Progenitor cell of endocrine pancreas (in vitro differentiated cells): ENCODE measurements at regions not wholly inside any gene's neighbourhood (a gene's known extent, or its start where the extent isn't known, plus 50 kb on each side); places are given as distances from the start of the nearest gene placed in this dataset.

Experiments
- DNase-seq: peaks from one replicate; pipeline ENCODE4 v3.0.0; 2021; ENCODE audit warnings: low spot score; ENCODE audit not compliant: unreplicated experiment
- H3K27ac Mint-ChIP-seq: 2 replicates; pipeline ENCODE4 v1.8.0; 2021; ENCODE audit warnings: mild to moderate bottlenecking, moderate library complexity, mixed read lengths
- H3K27me3 Mint-ChIP-seq: 2 replicates; pipeline ENCODE4 v1.8.0; 2021; ENCODE audit warnings: mixed read lengths
- H3K36me3 Mint-ChIP-seq: 2 replicates; pipeline ENCODE4 v1.8.0; 2022; ENCODE audit warnings: mixed read lengths; ENCODE audit not compliant: insufficient read depth
- H3K4me1 Mint-ChIP-seq: 2 replicates; pipeline ENCODE4 v1.8.0; 2021; ENCODE audit warnings: low read depth, mixed read lengths
- H3K4me3 Mint-ChIP-seq: 2 replicates; pipeline ENCODE4 v1.8.0; 2021; ENCODE audit warnings: low read depth, mild to moderate bottlenecking, moderate library complexity, mixed read lengths
- H3K9me3 Mint-ChIP-seq: 2 replicates; pipeline ENCODE4 v1.8.0; 2021; ENCODE audit warnings: low read depth, mixed read lengths
- CTCF ChIP-seq: fragments of 200-600 bp; sonication (generic); IDR thresholded peaks from one replicate; pipeline ENCODE4 v1.5.0; 2021; ENCODE audit warnings: antibody characterized with exemption, mild to moderate bottlenecking; ENCODE audit not compliant: unreplicated experiment

- Mint-ChIP-seq H3K27me3 (no peaks in the 10 kb centered on the region), H3K4me3 (no peak overlapping the region), H3K9me3 (peaks cover 22% of the 10 kb centered on the region), H3K4me1 (peaks cover 19% of the 10 kb centered on the region), H3K27ac (no peak overlapping the region), H3K36me3 (peaks cover 2% of the 10 kb centered on the region)
- no peak for DNase-seq
- TF ChIP-seq CTCF, result peak; percentile 7
Observed at GRCh38 chr15:62296756-62297507, 131.8 kb upstream of the C2CD4B start.

- no peak overlapping the region for H3K27ac Mint-ChIP-seq
- DNase-seq, result no peak
- peaks cover 19% of the 10 kb centered on the region for H3K4me1 Mint-ChIP-seq
Observed at GRCh38 chr15:62297522-62297921, 132.4 kb upstream of the C2CD4B start.

GRCh38 chr15:62297933-62298332 lies 132.8 kb upstream of the C2CD4B start:
- Mint-ChIP-seq H3K27me3 (no peaks in the 10 kb centered on the region), H3K4me1 (peaks cover 19% of the 10 kb centered on the region)
- no peak for TF ChIP-seq CTCF

More at GRCh38 chr15:62297522-62297921, 132.4 kb upstream of the C2CD4B start:
- peaks cover 2% of the 10 kb centered on the region for H3K36me3 Mint-ChIP-seq
- no peaks in the 10 kb centered on the region for H3K27me3 Mint-ChIP-seq
- no peak for TF ChIP-seq CTCF
- H3K9me3 Mint-ChIP-seq, result peaks cover 18% of the 10 kb centered on the region
- H3K4me3 Mint-ChIP-seq, result no peak overlapping the region

GRCh38 chr15:62298811-62299210 lies 133.7 kb upstream of the C2CD4B start:
- H3K36me3 Mint-ChIP-seq, result peaks cover 2% of the 10 kb centered on the region
- no peaks in the 10 kb centered on the region for H3K27me3 Mint-ChIP-seq
- peaks cover 9% of the 10 kb centered on the region for H3K9me3 Mint-ChIP-seq
- H3K4me3 Mint-ChIP-seq, result no peak overlapping the region
- H3K4me1 Mint-ChIP-seq, result peaks cover 19% of the 10 kb centered on the region
- DNase-seq, result no peak
- H3K27ac Mint-ChIP-seq, result no peak overlapping the region
- TF ChIP-seq CTCF, result no peak

More at GRCh38 chr15:62297933-62298332, 132.8 kb upstream of the C2CD4B start:
- no peak overlapping the region for H3K4me3 Mint-ChIP-seq
- H3K9me3 Mint-ChIP-seq, result peaks cover 14% of the 10 kb centered on the region
- H3K27ac Mint-ChIP-seq, result no peak overlapping the region
- DNase-seq, result no peak
- peaks cover 2% of the 10 kb centered on the region for H3K36me3 Mint-ChIP-seq

GRCh38 chr15:62299541-62299940 lies 134.5 kb upstream of the C2CD4B start:
- Mint-ChIP-seq H3K9me3 (peaks cover 4% of the 10 kb centered on the region), H3K36me3 (no peaks in the 10 kb centered on the region), H3K4me3 (no peak overlapping the region), H3K27me3 (no peaks in the 10 kb centered on the region), H3K4me1 (peaks cover 19% of the 10 kb centered on the region), H3K27ac (no peak overlapping the region)
- TF ChIP-seq CTCF, result no peak
- no peak for DNase-seq
